Neural cell (in vitro differentiated cells): ENCODE measurements at regions not wholly inside any gene's neighbourhood (a gene's known extent, or its start where the extent isn't known, plus 50 kb on each side); places are given as distances from the start of the nearest gene placed in this dataset.

ENCODE experiments used
- H2AFZ ChIP-seq: fragments of 200-600, 300-800 bp; sonication (generic), shearing (Covaris generic); 2 replicates; pipeline ENCODE4 v1.6.0; 2014; ENCODE audit warnings: low read depth, mild to moderate bottlenecking, antibody characterized with exemption, low read length, moderate library complexity
- H3F3A ChIP-seq: fragments of 200-600 bp; shearing (Covaris generic); 2 replicates; pipeline ENCODE4 v1.6.1; 2016; ENCODE audit warnings: mild to moderate bottlenecking, moderate library complexity, mixed read lengths, antibody characterized with exemption, low read length; ENCODE audit not compliant: insufficient read depth, poor library complexity, severe bottlenecking
- H3K27ac ChIP-seq: fragments of 200-600, 300-800 bp; sonication (generic), shearing (Covaris generic); 2 replicates; pipeline ENCODE4 v1.5.1; 2014; ENCODE audit warnings: mild to moderate bottlenecking, low read length, moderate library complexity
- H3K27me3 ChIP-seq: fragments of 300-800, 200-600 bp; sonication (generic), shearing (Covaris generic); 2 replicates; pipeline ENCODE4 v1.6.0; 2014; ENCODE audit warnings: mild to moderate bottlenecking, low read depth, low read length, moderate library complexity; ENCODE audit not compliant: insufficient read depth
- H3K36me3 ChIP-seq: fragments of 300-800, 200-600 bp; sonication (generic), shearing (Covaris generic); 2 replicates; pipeline ENCODE4 v1.5.1; 2014; ENCODE audit warnings: mild to moderate bottlenecking, antibody characterized with exemption, low read length, moderate library complexity; ENCODE audit not compliant: insufficient read depth
- H3K4me2 ChIP-seq: fragments of 300-800, 200-600 bp; sonication (generic), shearing (Covaris generic); 2 replicates; pipeline ENCODE4 v1.6.0; 2014; ENCODE audit warnings: mild to moderate bottlenecking, low read length
- H3K4me3 ChIP-seq: fragments of 300-800, 200-600 bp; sonication (generic), shearing (Covaris generic); 2 replicates; pipeline ENCODE4 v1.5.1; 2014; ENCODE audit warnings: mild to moderate bottlenecking, low read length, moderate library complexity
- H3K79me2 ChIP-seq: fragments of 200-600 bp; shearing (Covaris generic); replicated peaks from 2 replicates; pipeline ENCODE4 v1.6.0; 2014; ENCODE audit warnings: mild to moderate bottlenecking, low read length, moderate library complexity; ENCODE audit not compliant: insufficient read depth
- H3K9ac ChIP-seq: fragments of 300-800, 200-600 bp; sonication (generic), shearing (Covaris generic); 2 replicates; pipeline ENCODE4 v1.6.1; 2016; ENCODE audit warnings: mild to moderate bottlenecking, low read length, mixed read lengths
- H3K9me2 ChIP-seq: fragments of 200-600 bp; shearing (Covaris generic); 2 replicates; pipeline ENCODE4 v1.6.1; 2016; ENCODE audit warnings: mild to moderate bottlenecking, low read length, mixed read lengths; ENCODE audit not compliant: insufficient read depth
- H3K9me3 ChIP-seq: fragments of 200-600, 300-800 bp; sonication (generic), shearing (Covaris generic); 2 replicates; pipeline ENCODE4 v1.6.1; 2016; ENCODE audit warnings: mild to moderate bottlenecking, mixed run types, low read length, moderate library complexity, mixed read lengths
- H4K20me1 ChIP-seq: fragments of 200-600 bp; shearing (Covaris generic); 2 replicates; pipeline ENCODE4 v1.6.1; 2016; ENCODE audit warnings: mild to moderate bottlenecking, mixed run types; ENCODE audit not compliant: insufficient read depth
- CTCF ChIP-seq: fragments of 450-650 bp; IDR thresholded peaks from 2 replicates; pipeline ENCODE4 v1.5.1; 2014; ENCODE audit warnings: antibody characterized with exemption, mild to moderate bottlenecking, moderate library complexity; ENCODE audit not compliant: poor library complexity, severe bottlenecking
- EP300 ChIP-seq: fragments of 450-650 bp; conservative IDR thresholded peaks from 2 replicates; pipeline ENCODE4 v1.6.1; 2014; ENCODE audit warnings: antibody characterized with exemption, mild to moderate bottlenecking, moderate library complexity; ENCODE audit not compliant: poor library complexity, severe bottlenecking
- EZH2 ChIP-seq: fragments of 200-600, 300-800 bp; shearing (Covaris generic), sonication (generic); IDR thresholded peaks from 2 replicates; pipeline ENCODE4 v1.6.1; 2014; ENCODE audit warnings: antibody characterized with exemption, low read length, borderline replicate concordance, mild to moderate bottlenecking; ENCODE audit not compliant: insufficient read depth, poor library complexity, severe bottlenecking
- MXI1 ChIP-seq: fragments of 450-650 bp; conservative IDR thresholded peaks from 2 replicates; pipeline ENCODE4 v1.6.1; 2014; ENCODE audit warnings: antibody characterized with exemption, mild to moderate bottlenecking; ENCODE audit not compliant: poor library complexity, severe bottlenecking
- POLR2AphosphoS5 ChIP-seq: IDR thresholded peaks from 2 replicates; pipeline ENCODE4 v1.6.1; 2012
- RAD21 ChIP-seq: fragments of 450-650 bp; conservative IDR thresholded peaks from 2 replicates; pipeline ENCODE4 v1.6.1; 2014; ENCODE audit warnings: antibody characterized with exemption, mild to moderate bottlenecking, moderate library complexity
- REST ChIP-seq: IDR thresholded peaks from 2 replicates; pipeline ENCODE4 v1.6.1; 2012; ENCODE audit warnings: borderline replicate concordance
- SMC3 ChIP-seq: fragments of 450-650 bp; conservative IDR thresholded peaks from 2 replicates; pipeline ENCODE4 v1.6.1; 2014; ENCODE audit warnings: antibody characterized with exemption, mild to moderate bottlenecking, moderate library complexity; ENCODE audit not compliant: poor library complexity
- TAF1 ChIP-seq: IDR thresholded peaks from 2 replicates; pipeline ENCODE4 v1.6.1; 2012; ENCODE audit warnings: low read depth

- Histone ChIP-seq H3K4me2 (no peak overlapping the region), H3K9me2 (no peaks in the 10 kb centered on the region), H4K20me1 (no peaks in the 10 kb centered on the region), H3F3A (no peaks in the 10 kb centered on the region), H3K27ac (no peak overlapping the region), H3K36me3 (no peaks in the 10 kb centered on the region), H2AFZ (no peak overlapping the region), H3K4me3 (no peak overlapping the region), H3K79me2 (no peaks in the 10 kb centered on the region), H3K27me3 (no peaks in the 10 kb centered on the region), H3K9ac (no peak overlapping the region), H3K9me3 (no peaks in the 10 kb centered on the region)
- no peak for TF ChIP-seq EZH2
- no peak for TF ChIP-seq CTCF
- TF ChIP-seq TAF1, result no peak
- no peak for TF ChIP-seq POLR2AphosphoS5
- TF ChIP-seq MXI1, result no peak
- TF ChIP-seq RAD21, result no peak
- no peak for TF ChIP-seq REST
- TF ChIP-seq EP300, result no peak
- no peak for TF ChIP-seq SMC3
Measured at GRCh38 chr3:146770881-146771280, 165.7 kb upstream of the PLSCR5 start.

- Histone ChIP-seq H3K9me2 (no peaks in the 10 kb centered on the region), H3K27me3 (no peaks in the 10 kb centered on the region), H3K9ac (no peak overlapping the region), H3K36me3 (no peaks in the 10 kb centered on the region), H3K4me3 (no peak overlapping the region), H3K4me2 (no peak overlapping the region), H4K20me1 (no peaks in the 10 kb centered on the region), H3K79me2 (no peaks in the 10 kb centered on the region), H2AFZ (no peak overlapping the region), H3K27ac (no peak overlapping the region), H3F3A (no peaks in the 10 kb centered on the region), H3K9me3 (no peaks in the 10 kb centered on the region)
- TF ChIP-seq EZH2 (no peak), EP300 (no peak), POLR2AphosphoS5 (no peak), RAD21 (no peak), SMC3 (no peak), MXI1 (no peak), REST (no peak), TAF1 (no peak), CTCF (no peak)
Measured at GRCh38 chr3:146770301-146770700, 165.2 kb upstream of the PLSCR5 start.
